ENCODE measurements at regions not wholly inside any gene's neighbourhood (a gene's known extent, or its start where the extent isn't known, plus 50 kb on each side); places are given as distances from the start of the nearest gene placed in this dataset.

- no peak for TF ChIP-seq CTCF (IDR thresholded peaks at IDR 0.05)
- TF ChIP-seq EZH2phosphoT487 (IDR thresholded peaks at IDR 0.05) = no peak
Measured at GRCh38 chr10:8181496-8182157, 127.1 kb downstream of the GATA3 start.

Data from neural progenitor cell (in vitro differentiated cells).